ENCODE measurements at regions not wholly inside any gene's neighbourhood (a gene's known extent, or its start where the extent isn't known, plus 50 kb on each side); places are given as distances from the start of the nearest gene placed in this dataset.

- no peak for DNase-seq (ENCODE audit: low read depth in 2 of 2)
Measured at GRCh38 chrX:40279091-40279430, 181.3 kb upstream of the BCOR start.

- no peak for DNase-seq (ENCODE audit: low read depth in 2 of 2)
Measured at GRCh38 chrX:40278340-40279090, 180.8 kb upstream of the BCOR start.

GRCh38 chrX:40277672-40278071 lies 179.9 kb upstream of the BCOR start:
- DNase-seq (ENCODE audit: low read depth in 2 of 2): no peak

GRCh38 chrX:40273356-40274050 lies 175.7 kb upstream of the BCOR start:
- DNase-seq (ENCODE audit: low read depth in 2 of 2): peak; percentile 21 to 85

- no peak for DNase-seq (ENCODE audit: low read depth in 2 of 2)
Measured at GRCh38 chrX:40272776-40273175, 175.0 kb upstream of the BCOR start.

- no peak for DNase-seq (ENCODE audit: low read depth in 2 of 2)
Measured at GRCh38 chrX:40272141-40272540, 174.4 kb upstream of the BCOR start.

GRCh38 chrX:40268188-40268520 lies 170.4 kb upstream of the BCOR start:
- DNase-seq (ENCODE audit: low read depth in 2 of 2): no peak

GRCh38 chrX:40267334-40268187 lies 169.8 kb upstream of the BCOR start:
- no peak for DNase-seq (ENCODE audit: low read depth in 2 of 2)

GRCh38 chrX:40266490-40267333 lies 169.0 kb upstream of the BCOR start:
- peak; percentile 24 to 56 for DNase-seq (ENCODE audit: low read depth in 2 of 2)

- DNase-seq (ENCODE audit: low read depth in 2 of 2): no peak
Measured at GRCh38 chrX:40265936-40266335, 168.2 kb upstream of the BCOR start.

GRCh38 chrX:40263014-40263560 lies 165.3 kb upstream of the BCOR start:
- no peak for DNase-seq (ENCODE audit: low read depth in 2 of 2)

GRCh38 chrX:40262157-40263013 lies 164.6 kb upstream of the BCOR start:
- DNase-seq (ENCODE audit: low read depth in 2 of 2): peak in 1 of 2 donors; percentile 9

- DNase-seq (ENCODE audit: low read depth in 2 of 2): no peak
Measured at GRCh38 chrX:40261833-40262156, 164.0 kb upstream of the BCOR start.

- no peak for DNase-seq (ENCODE audit: low read depth in 2 of 2)
Measured at GRCh38 chrX:40260146-40260747, 162.5 kb upstream of the BCOR start.

GRCh38 chrX:40258909-40259308 lies 161.2 kb upstream of the BCOR start:
- no peak for DNase-seq (ENCODE audit: low read depth in 2 of 2)

- DNase-seq (ENCODE audit: low read depth in 2 of 2): no peak
Measured at GRCh38 chrX:40253771-40254170, 156.0 kb upstream of the BCOR start.

- no peak for DNase-seq (ENCODE audit: low read depth in 2 of 2)
Measured at GRCh38 chrX:40249582-40249981, 151.8 kb upstream of the BCOR start.

- DNase-seq (ENCODE audit: low read depth in 2 of 2): no peak
Measured at GRCh38 chrX:40248822-40249221, 151.1 kb upstream of the BCOR start.

GRCh38 chrX:40247848-40248622 lies 150.3 kb upstream of the BCOR start:
- DNase-seq (ENCODE audit: low read depth in 2 of 2): no peak
